Ovary (tissue), 3 donors: ENCODE measurements at regions not wholly inside any gene's neighbourhood (a gene's known extent, or its start where the extent isn't known, plus 50 kb on each side); places are given as distances from the start of the nearest gene placed in this dataset.

Experiments used
- CTCF ChIP-seq, 3 donors: fragments of 450-650 bp in 2 of 3; fragments of 200-600 bp in 1 of 3; IDR thresholded peaks; one replicate each; pipeline versions ENCODE4 v1.5.1 to v1.8.0; 2016 to 2022; ENCODE audit warnings: antibody characterized with exemption in 3 of 3, mild to moderate bottlenecking in 1 of 3
- EP300 ChIP-seq: sonication (generic); formaldehyde crosslinking; IDR thresholded peaks from one replicate; pipeline ENCODE4 v1.6.1; 2017; ENCODE audit warnings: antibody characterized with exemption
- POLR2A ChIP-seq: fragments of 450-650 bp; IDR thresholded peaks from one replicate; pipeline ENCODE4 v1.6.1; 2017; ENCODE audit warnings: antibody characterized with exemption, mild to moderate bottlenecking, moderate library complexity
- donor health status: DM: no; HTN: no; CAD: no.

GRCh38 chr3:95673215-95673614, 1141.2 kb upstream of the EPHA6 start:
- TF ChIP-seq CTCF (IDR thresholded peaks at IDR 0.05) = no peak
- TF ChIP-seq EP300 = no peak
- TF ChIP-seq POLR2A = no peak
